Esophagus squamous epithelium (tissue), 5 donors: ENCODE measurements at regions not wholly inside any gene's neighbourhood (a gene's known extent, or its start where the extent isn't known, plus 50 kb on each side); places are given as distances from the start of the nearest gene placed in this dataset.

ENCODE experiments used
- DNase-seq: peaks from one replicate; lab custom pipeline; 2025; lab: John Stamatoyannopoulos, UW
- H3K27ac ChIP-seq, 4 donors: fragments of 200-600 bp; sonication (generic); one replicate each; pipeline ENCODE4 v1.5.1; 2016 to 2019; ENCODE audit warnings: mild to moderate bottlenecking in 1 of 4
- H3K27me3 ChIP-seq, 4 donors: fragments of 200-600 bp; sonication (generic); 1 replicate in 3 of 4; 2 replicates in 1 of 4; pipeline versions ENCODE4 v1.5.1 to v1.6.0; 2017 to 2021; ENCODE audit warnings: antibody characterized with exemption in 1 of 4
- H3K36me3 ChIP-seq, 3 donors: fragments of 200-600 bp; sonication (generic); one replicate each; pipeline ENCODE4 v1.5.1; 2016 to 2019
- H3K4me1 ChIP-seq, 3 donors: fragments of 200-600 bp; sonication (generic); one replicate each; pipeline ENCODE4 v1.5.1; 2017 to 2019
- H3K4me3 ChIP-seq, 4 donors: fragments of 200-600 bp; sonication (generic); 1 replicate in 3 of 4; 2 replicates in 1 of 4; pipeline ENCODE4 v1.5.1; 2016 to 2019; ENCODE audit warnings: mild to moderate bottlenecking in 2 of 4, moderate library complexity in 1 of 4
- H3K9me3 ChIP-seq, 3 donors: fragments of 200-600 bp; sonication (generic); one replicate each; pipeline ENCODE4 v1.5.1; 2016 to 2019
- POLR2A ChIP-seq, 4 donors: fragments of 450-650 bp; IDR thresholded peaks; one replicate each; pipeline ENCODE4 v1.6.1; 2017; ENCODE audit warnings: antibody characterized with exemption in 4 of 4, mild to moderate bottlenecking in 4 of 4, moderate library complexity in 3 of 4
- WGBS, 2 donors: methylation state at CpG; one replicate each; pipeline ENCODE4 v1.1.5; 2018; 5-methylcytosine and 5-hydroxymethylcytosine counted together
- intact Hi-C: fragments of 100-400 bp; cut with DNase I; formaldehyde crosslinking; loops from one replicate; pipeline ENCODE4 v1.15.0; 2022
- TF ChIP-seq, protein P1 (sequence below), 6 experiments: fragments of 450-650 bp in 4 of 6; fragments of 200-600 bp in 2 of 6; sonication (generic) in 2 of 6; IDR thresholded peaks; one replicate each; pipeline ENCODE4 v1.5.1; 2016 to 2019; ENCODE audit warnings: antibody characterized with exemption in 6 of 6, mild to moderate bottlenecking in 4 of 6, moderate library complexity in 4 of 6
- donor health status: DM: yes; HTN: yes; CAD: no.

DNA sequence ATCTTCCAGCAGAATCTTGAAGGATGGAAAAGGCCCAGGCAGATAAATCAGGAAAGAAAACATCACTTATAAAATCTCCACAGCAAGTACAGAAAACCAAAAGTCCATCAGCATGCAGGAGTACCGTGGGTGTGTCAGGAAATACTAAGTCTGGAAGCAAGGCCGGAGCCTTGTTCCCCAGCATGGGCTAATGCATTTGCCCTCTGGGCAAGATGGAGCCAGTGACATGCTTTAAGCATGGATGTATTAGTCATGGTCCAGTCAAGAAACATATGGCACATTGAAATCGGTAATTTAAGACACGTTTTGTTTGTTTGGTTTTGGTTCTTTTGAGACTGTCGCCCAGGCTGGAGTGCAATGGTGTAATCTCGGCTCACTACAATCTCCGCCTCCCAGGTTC is 506.0 kb upstream of the JARID2 start:
- Histone ChIP-seq H3K27ac (no peak overlapping the region), H3K4me3 (no peak overlapping the region), H3K36me3 (no peaks in the 10 kb centered on the region), H3K4me1 (peaks cover 13 to 26% (median 16%) of the 10 kb centered on the region in 3 donors), H3K27me3 (no peaks in the 10 kb centered on the region), H3K9me3 (no peaks in the 10 kb centered on the region)
- no peak for DNase-seq
- TF ChIP-seq, protein P1, sequence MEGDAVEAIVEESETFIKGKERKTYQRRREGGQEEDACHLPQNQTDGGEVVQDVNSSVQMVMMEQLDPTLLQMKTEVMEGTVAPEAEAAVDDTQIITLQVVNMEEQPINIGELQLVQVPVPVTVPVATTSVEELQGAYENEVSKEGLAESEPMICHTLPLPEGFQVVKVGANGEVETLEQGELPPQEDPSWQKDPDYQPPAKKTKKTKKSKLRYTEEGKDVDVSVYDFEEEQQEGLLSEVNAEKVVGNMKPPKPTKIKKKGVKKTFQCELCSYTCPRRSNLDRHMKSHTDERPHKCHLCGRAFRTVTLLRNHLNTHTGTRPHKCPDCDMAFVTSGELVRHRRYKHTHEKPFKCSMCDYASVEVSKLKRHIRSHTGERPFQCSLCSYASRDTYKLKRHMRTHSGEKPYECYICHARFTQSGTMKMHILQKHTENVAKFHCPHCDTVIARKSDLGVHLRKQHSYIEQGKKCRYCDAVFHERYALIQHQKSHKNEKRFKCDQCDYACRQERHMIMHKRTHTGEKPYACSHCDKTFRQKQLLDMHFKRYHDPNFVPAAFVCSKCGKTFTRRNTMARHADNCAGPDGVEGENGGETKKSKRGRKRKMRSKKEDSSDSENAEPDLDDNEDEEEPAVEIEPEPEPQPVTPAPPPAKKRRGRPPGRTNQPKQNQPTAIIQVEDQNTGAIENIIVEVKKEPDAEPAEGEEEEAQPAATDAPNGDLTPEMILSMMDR (IDR thresholded peaks at IDR 0.05), result no peak
- no peak for TF ChIP-seq POLR2A (IDR thresholded peaks at IDR 0.05)
- intact Hi-C loops, result no loop called here
- WGBS, 2 donors, result 37 to 58% methylated on average over 4 to 7 of the region's 7 CpGs

DNA sequence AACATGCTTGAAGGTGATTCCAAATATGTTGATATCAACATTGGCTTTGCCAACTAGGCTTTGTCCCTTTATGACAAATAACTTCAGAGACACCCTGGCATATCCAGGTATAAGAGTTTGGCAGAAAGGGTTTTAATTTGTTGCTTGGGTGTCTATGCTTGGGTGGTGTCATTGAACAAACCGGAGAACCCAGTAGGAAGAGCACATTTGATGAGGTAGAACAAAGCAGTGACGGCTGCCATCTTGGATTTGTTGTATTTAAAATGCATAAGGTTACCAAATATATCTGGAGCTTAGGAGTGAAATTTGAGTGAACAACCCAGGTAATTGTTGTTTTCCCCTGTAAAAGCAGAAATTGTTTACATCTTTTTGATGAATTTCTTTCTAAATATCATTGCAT is 503.7 kb upstream of the JARID2 start:
- Histone ChIP-seq H3K4me1 (peaks cover 13 to 21% (median 16%) of the 10 kb centered on the region in 3 donors), H3K9me3 (no peaks in the 10 kb centered on the region), H3K4me3 (no peak overlapping the region), H3K27me3 (no peaks in the 10 kb centered on the region), H3K36me3 (no peaks in the 10 kb centered on the region), H3K27ac (peak overlapping the region in 2 of 4 donors; percentile 85 to 87)
- no peak for DNase-seq
- TF ChIP-seq POLR2A (IDR thresholded peaks at IDR 0.05), result no peak
- TF ChIP-seq, protein P1 (IDR thresholded peaks at IDR 0.05), result no peak
- intact Hi-C loops, result no loop called here
- WGBS, 2 donors, result 81 to 86% methylated on average over 2 of the region's 2 CpGs

DNA sequence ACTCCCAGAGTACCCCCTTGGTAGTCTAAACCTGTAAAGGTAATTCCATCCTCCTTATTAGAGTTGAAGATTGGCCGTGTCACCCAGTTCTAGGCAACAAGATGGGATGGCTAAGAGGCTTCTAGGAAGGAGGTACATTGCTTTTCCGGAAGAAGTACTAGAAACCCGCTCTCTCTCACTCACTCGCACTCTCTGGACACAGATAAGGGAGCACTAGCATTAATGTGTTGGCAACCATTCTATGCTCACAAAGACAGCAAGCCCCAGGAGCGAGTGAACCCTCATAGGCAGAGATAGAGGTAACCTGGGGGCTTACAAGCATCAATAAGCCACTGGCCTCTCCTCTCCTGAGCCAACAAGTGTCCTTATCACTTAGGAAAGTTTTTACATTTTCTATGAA is 503.2 kb upstream of the JARID2 start:
- TF ChIP-seq, protein P1 (IDR thresholded peaks at IDR 0.05), result no peak
- TF ChIP-seq POLR2A (IDR thresholded peaks at IDR 0.05), result no peak
- Histone ChIP-seq H3K4me3 (no peak overlapping the region), H3K4me1 (peaks cover 13 to 21% (median 16%) of the 10 kb centered on the region in 3 donors), H3K9me3 (no peaks in the 10 kb centered on the region), H3K27ac (peak overlapping the region; percentile 78 to 87 (median 84)), H3K36me3 (no peaks in the 10 kb centered on the region), H3K27me3 (no peaks in the 10 kb centered on the region)
- intact Hi-C loops, result no loop called here
- DNase-seq, result no peak
- WGBS, 2 donors, result 84 to 96% methylated on average over 4 to 5 of the region's 5 CpGs

DNA sequence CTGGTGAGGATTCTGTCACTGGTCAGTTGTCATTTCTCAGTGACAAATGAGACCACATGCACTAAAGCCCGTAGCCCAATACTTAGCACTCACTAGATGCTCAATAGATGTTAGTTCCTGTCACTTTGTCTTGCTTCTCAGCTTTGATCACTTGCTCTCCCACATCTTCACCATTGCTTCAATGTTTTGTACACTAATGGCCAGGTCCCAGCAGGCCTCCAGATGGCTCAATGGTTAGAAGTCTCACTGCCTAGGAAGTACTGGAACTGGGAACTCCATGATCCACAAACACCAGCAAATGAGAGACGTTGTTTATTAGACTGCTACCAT is 502.8 kb upstream of the JARID2 start:
- Histone ChIP-seq H3K36me3 (no peaks in the 10 kb centered on the region), H3K27ac (peak overlapping the region; percentile 78 to 87 (median 84)), H3K27me3 (no peaks in the 10 kb centered on the region), H3K9me3 (no peaks in the 10 kb centered on the region), H3K4me3 (no peak overlapping the region), H3K4me1 (peaks cover 13 to 21% (median 16%) of the 10 kb centered on the region in 3 donors)
- intact Hi-C loops, result no loop called here
- TF ChIP-seq POLR2A (IDR thresholded peaks at IDR 0.05), result no peak
- TF ChIP-seq, protein P1 (IDR thresholded peaks at IDR 0.05), result no peak
- DNase-seq, result no peak
- 35 to 92% methylated on average over 1 to 2 of the region's 2 CpGs for WGBS, 2 donors

DNA sequence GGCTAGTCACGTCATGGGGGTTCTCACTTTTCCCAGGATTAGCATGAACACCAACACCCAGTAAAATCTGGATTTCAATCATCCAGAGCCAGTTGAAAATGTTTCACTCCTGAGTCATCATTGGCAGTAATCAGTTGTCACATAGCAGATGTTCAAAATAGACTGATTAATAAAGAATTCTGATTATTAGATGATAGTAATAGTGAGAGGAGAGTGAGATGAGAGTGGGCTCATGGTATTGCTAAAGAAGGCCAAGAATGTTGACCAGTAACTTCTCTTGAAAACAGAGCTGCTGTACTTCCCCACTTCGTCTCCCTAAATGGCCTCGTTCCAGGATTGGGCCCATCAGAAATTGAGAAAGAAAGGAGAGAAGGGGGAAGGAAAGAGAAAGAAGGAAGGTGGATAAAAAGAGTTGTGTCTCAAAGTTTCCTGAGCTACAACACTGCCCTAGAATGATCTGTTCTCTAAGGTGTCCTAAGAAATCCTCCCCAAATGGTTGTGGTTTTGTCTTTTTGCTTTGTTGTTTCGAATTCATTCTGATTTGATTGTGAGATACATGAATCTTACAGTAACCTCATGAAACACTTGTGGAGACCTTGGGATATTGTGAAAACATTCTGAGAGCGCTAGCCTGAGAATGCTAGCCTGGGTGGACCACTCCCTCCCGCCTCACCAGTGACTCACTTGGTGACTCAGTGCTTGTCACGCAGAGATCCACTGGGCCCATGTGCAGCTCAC is 502.2 kb upstream of the JARID2 start:
- intact Hi-C loops, result no loop called here
- Histone ChIP-seq H3K27ac (peak overlapping the region; percentile 78 to 87 (median 84)), H3K4me1 (peaks cover 13 to 21% (median 16%) of the 10 kb centered on the region in 3 donors), H3K4me3 (no peak overlapping the region), H3K36me3 (no peaks in the 10 kb centered on the region), H3K9me3 (no peaks in the 10 kb centered on the region), H3K27me3 (no peaks in the 10 kb centered on the region)
- TF ChIP-seq, protein P1 (IDR thresholded peaks at IDR 0.05), result no peak
- no peak for TF ChIP-seq POLR2A (IDR thresholded peaks at IDR 0.05)
- DNase-seq, result no peak
- WGBS, 2 donors, result 12 to 25% methylated on average over 7 of the region's 7 CpGs
